ENCODE measurements at regions not wholly inside any gene's neighbourhood (a gene's known extent, or its start where the extent isn't known, plus 50 kb on each side); places are given as distances from the start of the nearest gene placed in this dataset.

- TF ChIP-seq POLR2A (IDR thresholded peaks at IDR 0.05) (no peak), CTCF (IDR thresholded peaks at IDR 0.05) (no peak)
Observed at GRCh38 chr5:112612663-112613062, 125.0 kb upstream of the APC start.
